HepG2 (cell line): ENCODE measurements at regions not wholly inside any gene's neighbourhood (a gene's known extent, or its start where the extent isn't known, plus 50 kb on each side); places are given as distances from the start of the nearest gene placed in this dataset.

ENCODE experiments used
- FOSL2 ChIP-seq: sonication (generic); formaldehyde crosslinking; IDR thresholded peaks from 2 replicates; pipeline ENCODE4 v1.4.0; 2020; ENCODE audit warnings: missing genetic modification reagents
- HNF1A ChIP-seq, 2 experiments: sonication (generic) in 1 of 2; formaldehyde crosslinking in 1 of 2; IDR thresholded peaks; 2 replicates each; pipeline versions ENCODE4 v1.4.0 to v1.6.1; 2016 to 2020; ENCODE audit warnings: borderline replicate concordance in 1 of 2, low read depth in 1 of 2, mild to moderate bottlenecking in 1 of 2, missing genetic modification reagents in 1 of 2
- LCORL ChIP-seq, 2 experiments: fragments of 450-650 bp in 1 of 2; sonication (generic) in 1 of 2; formaldehyde crosslinking in 1 of 2; IDR thresholded peaks; 2 replicates each; pipeline versions ENCODE4 v1.5.0 to v1.6.1; 2017 to 2020; ENCODE audit warnings: antibody characterized with exemption in 1 of 2, missing genetic modification reagents in 1 of 2
- MED1 ChIP-seq: sonication (generic); formaldehyde crosslinking; IDR thresholded peaks from 2 replicates; pipeline ENCODE4 v1.4.0; 2020; ENCODE audit warnings: missing genetic modification reagents
- SETDB1 ChIP-seq: sonication (generic); formaldehyde crosslinking; IDR thresholded peaks from 2 replicates; pipeline ENCODE4 v1.5.1; 2020; ENCODE audit warnings: missing genetic modification reagents, mild to moderate bottlenecking, borderline replicate concordance
- TRIM22 ChIP-seq: fragments of 450-650 bp; IDR thresholded peaks from 2 replicates; pipeline ENCODE4 v1.6.1; 2017
- ZBTB46 ChIP-seq: sonication (generic); formaldehyde crosslinking; IDR thresholded peaks from 2 replicates; pipeline ENCODE4 v1.4.0; 2020; ENCODE audit warnings: mild to moderate bottlenecking, missing genetic modification reagents, borderline replicate concordance
- ZBTB7B ChIP-seq: sonication (generic); formaldehyde crosslinking; IDR thresholded peaks from 2 replicates; pipeline ENCODE4 v1.4.0; 2020; ENCODE audit warnings: missing genetic modification reagents
- ZNF260 ChIP-seq: sonication (generic); formaldehyde crosslinking; IDR thresholded peaks from 2 replicates; pipeline ENCODE4 v1.4.0; 2020; ENCODE audit warnings: missing genetic modification reagents, low read depth, mild to moderate bottlenecking, borderline replicate concordance
- ZNF281 ChIP-seq: sonication (generic); formaldehyde crosslinking; IDR thresholded peaks from 2 replicates; pipeline ENCODE4 v1.4.0; 2020; ENCODE audit warnings: missing genetic modification reagents, borderline replicate concordance
- ZNF513 ChIP-seq: sonication (generic); formaldehyde crosslinking; conservative IDR thresholded peaks from 2 replicates; pipeline ENCODE4 v1.5.0; 2020; ENCODE audit warnings: missing genetic modification reagents
- ZNF557 ChIP-seq: sonication (generic); formaldehyde crosslinking; IDR thresholded peaks from 2 replicates; pipeline ENCODE4 v1.4.0; 2020; ENCODE audit warnings: missing genetic modification reagents
- ZNF652 ChIP-seq: IDR thresholded peaks from 2 replicates; pipeline ENCODE4 v1.6.1; 2016; ENCODE audit warnings: low read depth, borderline replicate concordance

- TF ChIP-seq ZNF652 (CRISPR knock-in tag), result peak; percentile 21; the same call in 1 of the 2 replicates
- peak; percentile 91 for TF ChIP-seq MED1 (CRISPR knock-in tag)
- TF ChIP-seq TRIM22, result no peak
- no peak for TF ChIP-seq SETDB1
- TF ChIP-seq LCORL (IDR thresholded peaks at IDR 0.05), result no peak
- TF ChIP-seq LCORL (CRISPR knock-in tag; IDR thresholded peaks at IDR 0.05), result peak; percentile 90
- peak; percentile 72 for TF ChIP-seq ZBTB7B
- TF ChIP-seq ZNF557, result 0 out of 2 replicates have a peak, but pooled peaks have one; percentile 52
- peak; percentile 54; the same call in 1 of the 2 replicates for TF ChIP-seq FOSL2
- no peak; the same call in 1 of the 2 replicates for TF ChIP-seq ZNF260 (CRISPR knock-in tag)
- 0 out of 2 replicates have a peak, but pooled peaks have one; percentile 36 for TF ChIP-seq ZNF513 (CRISPR knock-in tag)
- peak; percentile 67; the same call in 1 of the 2 replicates for TF ChIP-seq ZNF281 (CRISPR knock-in tag)
- no peak for TF ChIP-seq ZBTB46 (CRISPR knock-in tag)
- peak; percentile 4; the same call in 1 of the 2 replicates for TF ChIP-seq HNF1A (IDR thresholded peaks at IDR 0.05; ENCODE audit: low read depth)
- TF ChIP-seq HNF1A (CRISPR knock-in tag; IDR thresholded peaks at IDR 0.05; ENCODE audit: borderline replicate concordance), result 0 out of 2 replicates have a peak, but pooled peaks have one; percentile 1
Measured at GRCh38 chr2:42928692-42929545, 136.5 kb upstream of the HAAO start (continued).
